Endothelial cell (in vitro differentiated cells): ENCODE measurements at regions not wholly inside any gene's neighbourhood (a gene's known extent, or its start where the extent isn't known, plus 50 kb on each side); places are given as distances from the start of the nearest gene placed in this dataset.

Source experiments
- DNase-seq: peaks from one replicate; pipeline ENCODE4 v3.0.0; 2021; ENCODE audit warnings: low spot score
- H3K27ac Mint-ChIP-seq: one replicate; pipeline ENCODE4 v1.8.0; 2021; ENCODE audit warnings: mixed read lengths, inconsistent platforms; ENCODE audit not compliant: unreplicated experiment
- H3K27me3 Mint-ChIP-seq: one replicate; pipeline ENCODE4 v1.8.0; 2021; ENCODE audit warnings: mild to moderate bottlenecking, moderate library complexity, mixed read lengths, inconsistent platforms; ENCODE audit not compliant: unreplicated experiment
- H3K36me3 Mint-ChIP-seq: one replicate; pipeline ENCODE4 v1.8.0; 2021; ENCODE audit warnings: mild to moderate bottlenecking, low read depth, mixed read lengths, inconsistent platforms; ENCODE audit not compliant: unreplicated experiment
- H3K4me1 Mint-ChIP-seq: one replicate; pipeline ENCODE4 v1.8.0; 2021; ENCODE audit warnings: mild to moderate bottlenecking, mixed read lengths, inconsistent platforms; ENCODE audit not compliant: unreplicated experiment
- H3K4me3 Mint-ChIP-seq: one replicate; pipeline ENCODE4 v1.8.0; 2021; ENCODE audit warnings: mild to moderate bottlenecking, mixed read lengths, inconsistent platforms; ENCODE audit not compliant: unreplicated experiment
- H3K9me3 Mint-ChIP-seq: one replicate; pipeline ENCODE4 v1.8.0; 2021; ENCODE audit warnings: mixed read lengths, inconsistent platforms; ENCODE audit not compliant: unreplicated experiment
- TF ChIP-seq, protein P1 (sequence below): fragments of 200-600 bp; sonication (generic); IDR thresholded peaks from one replicate; pipeline ENCODE4 v1.5.0; 2021; ENCODE audit warnings: antibody characterized with exemption; ENCODE audit not compliant: unreplicated experiment

DNA sequence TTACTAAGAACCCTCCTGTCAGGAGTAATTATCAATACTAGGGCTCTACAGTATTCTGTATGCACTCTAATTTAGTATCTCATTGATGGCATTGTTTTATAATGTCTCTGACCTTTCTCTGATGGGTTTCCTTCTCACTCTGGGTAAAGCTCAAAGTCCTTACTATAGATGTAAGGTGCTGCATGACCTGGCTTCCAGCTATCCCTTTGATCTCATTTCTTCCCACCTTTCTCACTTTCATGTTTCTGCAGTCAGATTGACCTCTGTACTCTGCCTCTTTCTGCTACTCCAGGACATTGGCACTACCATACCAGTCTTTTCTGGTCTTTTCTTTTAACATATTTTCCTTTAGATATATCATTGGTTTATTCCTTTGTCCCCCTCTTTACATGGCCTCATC is 2332.8 kb upstream of the C9orf72 start:
- H3K27me3 Mint-ChIP-seq, result peaks cover 2% of the 10 kb centered on the region
- TF ChIP-seq, protein P1, sequence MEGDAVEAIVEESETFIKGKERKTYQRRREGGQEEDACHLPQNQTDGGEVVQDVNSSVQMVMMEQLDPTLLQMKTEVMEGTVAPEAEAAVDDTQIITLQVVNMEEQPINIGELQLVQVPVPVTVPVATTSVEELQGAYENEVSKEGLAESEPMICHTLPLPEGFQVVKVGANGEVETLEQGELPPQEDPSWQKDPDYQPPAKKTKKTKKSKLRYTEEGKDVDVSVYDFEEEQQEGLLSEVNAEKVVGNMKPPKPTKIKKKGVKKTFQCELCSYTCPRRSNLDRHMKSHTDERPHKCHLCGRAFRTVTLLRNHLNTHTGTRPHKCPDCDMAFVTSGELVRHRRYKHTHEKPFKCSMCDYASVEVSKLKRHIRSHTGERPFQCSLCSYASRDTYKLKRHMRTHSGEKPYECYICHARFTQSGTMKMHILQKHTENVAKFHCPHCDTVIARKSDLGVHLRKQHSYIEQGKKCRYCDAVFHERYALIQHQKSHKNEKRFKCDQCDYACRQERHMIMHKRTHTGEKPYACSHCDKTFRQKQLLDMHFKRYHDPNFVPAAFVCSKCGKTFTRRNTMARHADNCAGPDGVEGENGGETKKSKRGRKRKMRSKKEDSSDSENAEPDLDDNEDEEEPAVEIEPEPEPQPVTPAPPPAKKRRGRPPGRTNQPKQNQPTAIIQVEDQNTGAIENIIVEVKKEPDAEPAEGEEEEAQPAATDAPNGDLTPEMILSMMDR, result no peak
- H3K4me3 Mint-ChIP-seq, result no peak overlapping the region
- no peaks in the 10 kb centered on the region for H3K9me3 Mint-ChIP-seq
- peaks cover under 1% of the 10 kb centered on the region for H3K4me1 Mint-ChIP-seq
- no peak overlapping the region for H3K27ac Mint-ChIP-seq
- no peaks in the 10 kb centered on the region for H3K36me3 Mint-ChIP-seq
- DNase-seq, result no peak

DNA sequence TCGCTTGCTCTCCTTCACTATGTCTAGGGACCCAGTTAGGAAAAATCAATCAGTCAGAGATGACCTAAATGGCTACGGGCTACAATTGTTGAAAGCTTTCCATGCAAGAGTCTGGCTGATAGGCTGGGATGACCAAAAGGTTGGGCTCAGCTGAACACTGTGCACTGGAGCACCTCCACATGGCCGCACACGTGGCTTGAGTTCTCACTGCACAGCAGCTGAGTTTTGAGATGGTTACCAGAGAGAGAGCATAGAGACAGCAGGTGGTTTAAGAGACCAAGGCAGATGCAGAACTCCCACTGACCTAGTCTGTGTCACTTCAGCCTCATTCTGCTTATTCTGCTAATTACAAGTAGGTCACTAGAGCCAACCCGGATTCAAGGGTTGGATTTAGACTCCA is 2354.8 kb upstream of the C9orf72 start:
- Mint-ChIP-seq H3K27ac (no peak overlapping the region), H3K4me1 (no peaks in the 10 kb centered on the region), H3K27me3 (no peaks in the 10 kb centered on the region), H3K9me3 (no peaks in the 10 kb centered on the region), H3K4me3 (no peak overlapping the region), H3K36me3 (no peaks in the 10 kb centered on the region)
- TF ChIP-seq, protein P1, result no peak
- DNase-seq, result no peak

DNA sequence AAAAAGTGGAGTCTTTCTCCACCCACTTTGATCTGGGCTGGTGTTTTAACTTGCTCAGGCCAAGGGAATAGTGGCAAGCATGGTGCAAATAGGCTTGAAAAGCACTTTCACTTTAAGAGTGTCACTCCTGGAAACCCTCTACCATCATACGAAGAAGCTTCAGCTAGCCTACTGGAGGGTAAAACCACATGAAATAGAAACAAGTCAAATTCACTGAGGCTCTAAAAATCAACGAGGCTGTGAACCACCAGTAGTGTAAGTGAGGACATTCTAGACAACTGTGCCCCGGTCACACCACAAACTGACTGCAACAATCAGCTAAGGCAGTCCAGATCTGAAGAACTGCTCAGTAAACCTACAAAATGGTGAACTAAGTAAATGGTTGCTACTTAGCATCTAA is 2366.3 kb upstream of the C9orf72 start:
- Mint-ChIP-seq H3K36me3 (peaks cover 4% of the 10 kb centered on the region), H3K4me1 (no peaks in the 10 kb centered on the region), H3K27ac (no peak overlapping the region), H3K27me3 (no peaks in the 10 kb centered on the region), H3K9me3 (no peaks in the 10 kb centered on the region), H3K4me3 (no peak overlapping the region)
- TF ChIP-seq, protein P1, result no peak
- no peak for DNase-seq

DNA sequence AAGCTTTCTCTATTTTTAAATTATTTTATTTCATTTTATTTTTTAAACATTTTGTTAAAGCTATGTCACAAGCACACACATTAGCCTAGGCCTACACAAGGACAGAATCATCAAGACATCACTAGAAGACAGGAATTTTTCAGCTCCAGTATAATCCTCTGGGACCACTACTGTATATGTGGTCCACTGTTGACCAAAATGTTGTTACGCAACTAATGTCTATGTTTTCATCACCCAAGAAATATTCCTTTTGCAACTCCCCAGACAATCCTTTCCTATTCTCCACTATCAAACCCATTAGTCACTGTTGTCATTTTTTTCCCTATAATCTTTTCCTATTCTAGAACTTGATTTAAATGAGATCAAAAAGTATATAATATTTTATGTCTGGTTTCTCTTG is 2371.7 kb upstream of the C9orf72 start:
- no peaks in the 10 kb centered on the region for H3K27me3 Mint-ChIP-seq
- no peaks in the 10 kb centered on the region for H3K9me3 Mint-ChIP-seq
- no peaks in the 10 kb centered on the region for H3K4me1 Mint-ChIP-seq
- TF ChIP-seq, protein P1, result no peak
- no peaks in the 10 kb centered on the region for H3K36me3 Mint-ChIP-seq
- no peak for DNase-seq
- no peak overlapping the region for H3K4me3 Mint-ChIP-seq
- H3K27ac Mint-ChIP-seq, result no peak overlapping the region

DNA sequence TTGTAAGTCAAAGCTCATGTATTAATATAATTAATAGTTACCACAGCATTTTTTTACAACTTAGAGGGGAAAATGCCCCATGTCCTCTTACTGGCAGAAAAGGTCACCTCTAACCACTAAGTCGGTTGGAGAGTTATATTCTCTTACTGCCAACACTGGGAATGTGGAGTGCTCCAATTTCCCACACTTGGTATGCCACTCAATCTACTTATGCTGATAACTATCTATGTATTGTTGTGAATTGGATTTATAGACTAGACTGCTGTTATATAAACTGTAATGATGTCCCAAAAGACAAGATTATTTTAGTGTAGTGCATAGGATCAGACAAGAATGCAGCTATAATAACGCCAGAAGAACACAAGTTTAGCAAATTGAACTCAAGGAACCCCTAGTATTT is 2385.2 kb upstream of the C9orf72 start:
- TF ChIP-seq, protein P1, result no peak
- Mint-ChIP-seq H3K4me1 (no peaks in the 10 kb centered on the region), H3K9me3 (no peaks in the 10 kb centered on the region), H3K36me3 (no peaks in the 10 kb centered on the region), H3K27ac (no peak overlapping the region), H3K27me3 (no peaks in the 10 kb centered on the region), H3K4me3 (no peak overlapping the region)
- DNase-seq, result no peak
